Left cardiac atrium (tissue), 4 donors: ENCODE measurements at regions not wholly inside any gene's neighbourhood (a gene's known extent, or its start where the extent isn't known, plus 50 kb on each side); places are given as distances from the start of the nearest gene placed in this dataset.

Source experiments
- ATAC-seq, 2 donors: fragments of 200-7000 bp; cut with Tn5 transposase; one replicate each; pipeline ENCODE4 v1.9.1; 2020; ENCODE audit warnings: mild to moderate bottlenecking in 2 of 2, moderate library complexity in 2 of 2
- DNase-seq: peaks from one replicate; pipeline ENCODE4 v3.0.0-alpha.2; 2020
- intact Hi-C, 2 donors: fragments of 100-400 bp; cut with DNase I; formaldehyde crosslinking; loops; one replicate each; pipeline versions ENCODE4 v1.14.1 to v1.15.1; 2022 to 2023
- donor health status: DM: no; HTN: yes; CAD: no.
- donor health status: DM: no; HTN: yes; CAD: no; lungs with severe emphysema.
- donor health status: DM: yes; HTN: yes; CAD: no.
- donor health status: Dilated cardiomyopathy.

DNA sequence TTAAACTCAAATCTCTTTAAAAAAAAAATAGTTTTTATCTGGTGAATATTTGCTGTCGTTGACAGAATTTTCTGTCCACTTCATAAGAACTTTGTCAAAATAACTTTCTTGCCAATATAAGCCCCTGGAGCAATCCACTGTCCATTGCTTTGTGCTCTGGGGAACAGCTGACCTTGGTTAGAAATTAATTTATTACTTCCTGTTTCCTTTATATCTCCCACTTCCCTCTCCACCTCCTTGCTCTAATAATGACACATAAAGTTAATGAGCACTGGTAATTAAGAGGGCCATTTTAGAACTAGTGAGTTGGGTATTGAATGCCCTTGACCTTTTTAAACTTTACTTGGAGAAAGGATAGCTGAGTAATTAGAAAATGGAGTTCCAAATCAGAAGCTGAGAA is 151.3 kb upstream of the LEF1 start:
- ATAC-seq (no peak), DNase-seq (no peak)
- intact Hi-C loops: no loop called here

DNA sequence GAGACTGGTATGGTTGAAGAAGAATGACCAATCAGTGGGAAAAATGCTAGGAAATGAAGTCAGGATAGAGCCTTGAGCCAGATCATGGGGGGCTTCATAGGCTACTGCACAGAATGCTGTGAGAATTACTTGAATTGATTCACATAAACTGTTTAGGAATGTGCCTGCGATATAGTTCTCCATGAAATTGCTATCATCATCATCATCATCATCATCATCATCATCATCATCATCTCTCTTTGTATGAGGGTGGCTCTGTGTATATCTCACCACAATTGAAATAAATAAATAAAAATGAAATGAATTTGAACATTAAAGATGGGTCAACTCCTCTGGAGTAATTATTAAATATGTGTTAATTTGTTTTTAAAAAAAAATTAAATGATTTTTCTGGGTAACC is 148.6 kb upstream of the LEF1 start:
- intact Hi-C loops: no loop called here

GRCh38 chr4:108315694-108316093 is 147.0 kb upstream of the LEF1 start:
- intact Hi-C loops: no loop called here
- ATAC-seq (no peak), DNase-seq (no peak)

More for the DNA sequence above, 148.6 kb upstream of the LEF1 start:
- ATAC-seq (no peak), DNase-seq (no peak)

DNA sequence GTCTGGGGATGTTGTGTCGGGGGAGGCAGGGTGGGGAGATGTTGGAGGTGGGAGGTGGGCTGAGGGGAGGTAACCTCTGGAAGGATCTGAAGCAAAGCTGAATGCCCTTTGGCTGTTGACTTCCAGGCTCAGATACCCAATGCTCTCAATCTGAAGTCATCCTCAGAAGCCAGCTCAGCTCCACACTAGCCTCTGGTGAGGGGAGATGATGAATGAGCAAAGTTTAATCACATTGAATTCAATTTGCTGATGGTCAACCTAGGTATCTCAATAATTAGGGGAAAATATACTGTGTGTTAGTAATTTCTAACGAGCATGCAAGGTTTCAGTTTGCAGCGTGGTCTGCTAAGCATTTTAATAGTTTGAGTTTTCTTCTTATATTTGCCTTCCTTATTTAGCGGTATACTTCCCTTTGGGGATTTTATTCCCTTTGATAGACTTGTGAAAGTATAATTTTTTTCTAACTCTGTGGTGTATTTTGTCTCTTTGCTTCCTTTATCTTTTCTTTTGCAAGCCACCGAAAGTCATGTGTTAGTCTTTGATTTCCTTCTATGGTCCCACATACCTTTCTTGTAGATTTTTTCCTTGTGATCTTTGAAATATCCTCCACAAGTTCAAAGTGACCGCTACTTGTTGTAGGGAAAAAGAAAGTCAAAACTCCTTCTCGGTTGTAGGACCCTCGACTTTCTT is 146.3 kb upstream of the LEF1 start:
- DNase-seq: no peak
- intact Hi-C loops: no loop called here
- ATAC-seq: no peak

DNA sequence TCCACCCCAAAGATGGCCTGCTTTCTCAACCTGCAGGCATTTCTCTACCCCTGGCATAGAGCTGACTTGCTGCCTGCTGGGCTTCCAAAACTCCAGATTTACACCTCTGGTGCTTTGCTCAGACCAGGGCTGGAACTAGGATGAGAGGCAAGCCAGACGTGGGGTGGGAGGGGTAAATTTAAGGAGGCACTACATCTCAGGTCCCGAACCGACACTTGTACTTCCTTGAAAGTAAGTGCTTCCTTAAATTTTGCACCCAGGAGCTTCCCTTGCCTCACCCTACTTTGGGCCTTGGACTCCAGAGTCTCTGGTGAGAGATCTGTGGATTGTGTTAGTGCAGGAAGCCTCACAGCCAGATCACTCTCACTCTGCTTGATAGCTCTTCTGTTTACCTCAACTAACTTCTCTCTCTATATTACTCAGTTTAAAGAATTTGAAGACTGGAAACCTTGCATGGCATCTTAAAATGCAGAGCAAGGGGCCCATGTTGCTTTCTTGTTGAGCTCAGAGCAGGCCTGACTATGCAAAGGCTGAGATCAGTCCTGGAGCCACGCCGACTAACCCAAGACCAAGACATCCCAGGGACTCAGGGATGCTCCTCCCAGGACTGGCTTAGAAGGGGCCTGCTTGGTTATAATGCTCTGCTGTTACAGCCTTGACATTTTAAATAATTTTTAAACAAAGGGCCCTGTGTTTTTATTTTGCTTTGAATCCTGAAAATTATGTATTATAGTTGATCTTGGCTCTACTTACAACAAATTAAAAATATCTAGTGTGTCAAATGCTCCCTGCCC is 145.0 kb upstream of the LEF1 start:
- DNase-seq (no peak), ATAC-seq (no peak)
- intact Hi-C loops: no loop called here

DNA sequence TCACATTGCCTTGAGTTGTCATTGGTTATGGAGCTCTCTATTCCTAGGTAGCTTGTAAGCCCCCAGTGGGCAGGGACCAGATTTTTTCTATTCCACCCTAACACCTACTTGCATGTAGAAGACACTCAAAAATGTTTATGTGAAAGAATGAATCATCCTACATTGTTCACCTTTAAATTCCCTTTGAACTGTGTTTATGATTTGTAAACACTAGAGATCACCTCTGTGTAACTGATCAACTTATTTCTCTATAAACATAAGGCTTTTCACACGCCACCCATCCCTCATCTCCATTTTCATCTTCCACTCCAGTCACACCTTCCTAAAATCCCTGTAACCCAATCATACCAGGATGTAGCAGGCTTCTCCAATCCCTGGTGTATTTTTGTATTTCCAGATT is 142.6 kb upstream of the LEF1 start:
- ATAC-seq (no peak), DNase-seq (no peak)
- intact Hi-C loops: no loop called here

DNA sequence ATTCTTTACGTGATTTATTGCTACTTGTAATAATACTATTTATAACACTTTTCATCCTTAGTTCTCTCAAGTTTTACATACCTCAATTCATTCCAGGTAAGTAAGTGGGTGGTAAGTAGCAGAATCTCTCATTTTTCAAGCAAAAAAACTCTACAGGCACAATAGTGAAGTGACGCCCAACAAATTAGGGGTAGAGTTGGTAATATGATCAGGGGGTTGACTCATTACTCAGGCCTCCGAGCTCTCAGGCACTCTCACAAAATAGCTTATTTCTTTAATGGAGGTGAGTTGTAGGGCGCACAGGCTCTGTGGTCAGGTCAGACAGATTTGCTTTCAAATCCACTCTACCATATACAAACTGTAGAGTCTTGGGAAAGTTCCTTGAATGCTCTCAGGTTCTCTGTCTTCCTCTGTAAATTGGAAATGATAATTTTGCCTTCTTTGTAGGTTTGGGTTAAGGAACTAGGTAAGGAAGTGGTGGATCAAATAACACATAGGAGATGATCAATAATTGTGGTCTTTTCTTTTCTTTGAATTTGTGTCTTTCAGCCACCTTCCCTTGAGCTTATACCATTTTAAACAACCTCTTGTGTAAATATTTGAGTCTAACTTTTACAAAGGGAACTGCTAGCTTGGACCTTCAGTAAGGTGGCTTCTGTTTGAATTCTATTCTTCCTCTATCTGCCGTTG is 134.9 kb upstream of the LEF1 start:
- DNase-seq (no peak), ATAC-seq (no peak)
- intact Hi-C loops: no loop called here

DNA sequence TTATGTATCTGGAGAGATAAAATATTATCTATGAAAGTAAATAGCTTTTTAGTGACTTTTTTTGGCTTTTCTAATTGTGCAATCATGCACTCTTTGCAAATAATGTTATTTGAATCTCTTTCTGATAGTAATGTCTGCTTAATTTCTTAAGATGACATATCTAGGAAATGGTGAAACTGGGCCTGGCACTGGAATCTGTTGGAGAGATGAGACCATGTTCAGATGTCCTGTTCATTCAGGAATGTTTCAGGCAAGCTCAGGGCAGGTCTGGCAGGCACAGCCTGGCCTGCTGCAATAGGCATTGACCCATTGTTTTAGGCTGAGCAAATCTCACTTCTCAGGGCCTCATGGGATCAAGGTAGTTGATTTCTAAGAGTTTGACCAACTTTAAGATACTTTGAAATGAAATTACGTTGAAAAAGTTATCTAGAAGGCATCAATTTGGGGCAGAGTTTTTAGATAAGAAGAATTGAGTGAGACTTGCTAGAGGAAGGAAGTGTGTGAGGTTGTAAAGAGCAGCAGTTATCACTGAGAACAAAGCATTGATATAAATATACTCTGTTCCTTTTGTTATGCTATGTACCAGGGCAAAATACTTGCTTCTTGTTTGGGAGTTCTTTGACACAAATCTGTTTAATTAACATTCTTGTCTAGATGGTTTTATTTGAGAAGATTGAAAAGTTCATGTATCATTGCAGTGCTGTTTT is 133.0 kb upstream of the LEF1 start:
- intact Hi-C loops: no loop called here
- DNase-seq: no peak
- no peak for ATAC-seq

DNA sequence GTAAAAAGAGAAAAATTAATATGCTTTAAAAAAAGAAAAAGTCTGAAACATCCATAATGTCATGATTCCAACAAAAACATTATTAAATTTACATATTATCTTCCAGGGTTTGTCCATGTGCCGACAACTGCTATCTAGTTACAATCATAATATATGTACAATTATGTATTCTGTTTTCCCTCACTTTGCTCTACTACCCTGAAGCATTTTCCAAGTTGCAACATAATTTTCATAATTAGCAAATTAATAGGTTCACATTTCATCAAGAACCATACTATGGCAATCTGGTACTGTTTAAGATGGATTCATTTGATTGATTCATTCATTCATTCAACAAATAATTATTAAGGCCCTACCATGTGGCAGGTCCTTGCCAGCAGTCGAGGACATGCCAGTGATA is 128.9 kb upstream of the LEF1 start:
- DNase-seq: no peak
- intact Hi-C loops: no loop called here
- no peak for ATAC-seq

DNA sequence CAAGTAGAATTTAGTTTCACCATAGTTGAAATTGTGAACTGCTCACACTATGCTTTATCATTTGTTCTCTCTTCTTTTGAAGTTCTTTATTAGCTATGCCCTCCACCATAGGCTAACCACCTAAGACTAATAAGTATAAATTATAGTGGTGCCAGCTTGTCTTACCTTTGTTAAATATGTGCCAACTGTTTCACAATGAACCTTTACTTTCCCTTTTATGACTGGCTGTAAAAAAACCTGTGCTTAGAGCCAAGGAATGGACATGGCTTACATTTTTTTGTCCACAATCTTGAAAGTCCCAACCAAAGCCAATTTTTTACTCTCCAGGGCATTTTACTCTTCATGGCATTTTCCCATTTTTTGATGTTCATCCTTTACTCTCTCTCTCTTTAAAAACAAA is 123.5 kb upstream of the LEF1 start:
- DNase-seq (no peak), ATAC-seq (no peak)
- intact Hi-C loops: no loop called here

DNA sequence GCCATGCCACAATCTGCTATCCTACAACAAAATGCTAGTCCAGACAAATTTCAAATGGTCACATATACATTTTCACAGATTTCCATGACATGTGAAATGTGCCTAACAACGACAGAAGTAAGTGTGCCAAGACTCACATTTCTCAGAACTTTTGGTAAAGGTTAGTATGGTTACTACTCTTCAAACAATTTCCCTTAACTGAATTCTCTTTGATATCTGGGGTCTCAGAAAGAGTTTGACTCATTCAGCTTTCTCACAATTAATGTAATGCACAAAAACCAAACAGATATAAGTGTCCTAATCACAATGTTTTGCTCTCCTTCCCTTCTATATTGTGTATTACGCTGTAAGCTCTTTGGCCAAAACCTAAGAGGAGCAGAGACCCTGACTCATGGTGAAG is 122.4 kb upstream of the LEF1 start:
- ATAC-seq (no peak), DNase-seq (no peak)
- intact Hi-C loops: no loop called here

GRCh38 chr4:108287834-108288413 is 119.2 kb upstream of the LEF1 start:
- no peak for ATAC-seq
- DNase-seq: no peak
- intact Hi-C loops: no loop called here

DNA sequence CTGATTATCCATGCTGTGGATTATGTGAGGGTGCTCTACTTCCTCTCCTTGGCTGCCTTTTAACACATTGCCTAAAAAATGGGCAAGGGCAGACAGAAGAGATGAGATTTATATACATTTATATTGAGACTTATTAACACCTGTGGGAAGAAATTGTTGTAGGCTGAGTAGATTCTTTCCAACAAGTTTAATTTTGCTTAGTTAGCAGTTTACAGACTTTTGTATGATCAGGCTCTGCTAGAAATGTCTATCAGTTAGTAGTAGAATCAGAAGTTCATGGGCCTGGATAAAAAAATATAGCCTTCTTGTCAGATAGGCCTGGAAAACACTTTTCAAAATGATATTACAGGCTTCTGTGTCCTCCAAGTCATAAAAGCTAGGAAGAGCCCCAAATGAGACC is 111.3 kb upstream of the LEF1 start:
- intact Hi-C loops: no loop called here
- no peak for ATAC-seq

GRCh38 chr4:108276690-108277089 is 108.0 kb upstream of the LEF1 start:
- intact Hi-C loops: no loop called here
- ATAC-seq: no peak
- DNase-seq: no peak

More for the DNA sequence above, 111.3 kb upstream of the LEF1 start:
- DNase-seq: no peak

- DNase-seq: no peak
- no peak for ATAC-seq
- intact Hi-C loops: no loop called here
Measured at GRCh38 chr4:108272986-108273385, 104.3 kb upstream of the LEF1 start.

DNA sequence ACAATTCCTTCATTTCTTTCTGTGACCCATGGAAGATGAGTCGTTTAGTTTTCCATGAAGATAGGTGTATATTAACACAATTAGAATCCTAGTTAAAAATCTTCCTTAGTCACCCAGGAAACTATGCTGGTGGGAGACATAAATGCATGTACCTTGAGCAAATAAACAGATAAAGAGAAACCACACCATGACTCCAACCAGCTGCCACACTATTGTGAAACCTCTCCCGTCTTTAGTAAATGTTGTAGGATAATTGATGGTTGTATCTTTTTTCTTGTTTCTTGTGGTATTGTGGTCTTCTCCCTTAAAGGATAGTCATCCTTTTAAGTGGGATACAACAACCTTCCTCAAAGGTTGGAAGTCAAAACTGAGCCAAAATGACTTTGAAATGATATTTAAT is 103.8 kb upstream of the LEF1 start:
- ATAC-seq (no peak), DNase-seq (no peak)
- intact Hi-C loops: no loop called here

- ATAC-seq (no peak), DNase-seq (no peak)
- intact Hi-C loops: no loop called here
Measured at GRCh38 chr4:108272046-108272445, 103.3 kb upstream of the LEF1 start.

DNA sequence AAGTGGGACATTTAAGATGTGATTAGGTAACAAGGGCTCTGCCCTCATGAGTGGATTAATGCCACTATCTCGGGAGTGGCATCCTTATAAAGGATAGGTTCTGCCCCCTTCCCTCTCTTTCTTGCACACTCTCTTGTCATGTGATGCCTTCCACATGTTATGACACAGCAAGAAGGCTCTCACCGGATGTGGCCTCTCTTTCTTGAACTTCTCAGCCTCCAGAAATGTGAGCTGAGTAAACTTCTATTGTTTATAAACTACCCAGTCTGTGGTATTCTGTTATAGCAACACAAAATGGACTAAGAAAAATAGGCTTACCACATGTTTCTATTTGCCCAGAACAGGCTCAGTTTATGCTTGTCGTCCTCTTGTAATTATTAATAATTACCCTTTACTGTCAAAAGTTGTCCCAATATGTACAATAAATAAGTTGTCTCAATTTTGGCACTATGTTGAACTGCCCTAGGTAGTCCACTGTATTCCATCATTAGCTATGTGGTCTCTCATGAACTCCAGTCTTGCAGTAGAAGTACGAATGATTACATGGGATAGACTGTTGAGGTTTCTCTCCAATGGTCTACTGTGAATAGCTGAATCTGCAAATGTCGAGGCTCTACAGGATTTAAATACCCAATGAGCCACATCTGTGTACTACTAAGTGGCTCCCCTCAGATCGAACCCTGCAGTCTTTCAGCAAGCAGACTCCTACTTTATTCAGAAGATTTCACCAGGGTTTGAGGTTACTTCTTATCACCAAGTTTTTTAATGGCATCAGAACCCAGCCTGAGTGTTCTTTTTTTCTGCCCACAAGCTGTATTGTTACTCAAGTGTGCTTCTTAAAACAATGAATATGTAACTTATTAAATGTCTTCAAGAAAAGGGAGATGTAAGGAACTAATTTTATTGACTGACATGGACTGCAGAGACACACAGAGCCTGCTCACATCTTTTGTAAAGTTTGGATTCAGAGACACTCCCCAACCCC is 102.0 kb upstream of the LEF1 start:
- intact Hi-C loops: no loop called here
- DNase-seq: no peak
- no peak for ATAC-seq
